GM19023 (cell line): ENCODE measurements at regions not wholly inside any gene's neighbourhood (a gene's known extent, or its start where the extent isn't known, plus 50 kb on each side); places are given as distances from the start of the nearest gene placed in this dataset.

Experiments
- ATAC-seq: cut with Tn5 transposase; IDR thresholded peaks from one replicate; pipeline ENCODE4 v1.9.1; 2021; ENCODE audit warnings: mild to moderate bottlenecking, moderate library complexity; ENCODE audit not compliant: unreplicated experiment

GRCh38 chr12:82174936-82175335 lies 183.3 kb downstream of the CCDC59 start:
- no peak for ATAC-seq

- no peak for ATAC-seq
Observed at GRCh38 chr12:82174383-82174782, 183.8 kb downstream of the CCDC59 start.

- no peak for ATAC-seq
Observed at GRCh38 chr12:82149045-82149444, 209.1 kb downstream of the CCDC59 start.

DNA sequence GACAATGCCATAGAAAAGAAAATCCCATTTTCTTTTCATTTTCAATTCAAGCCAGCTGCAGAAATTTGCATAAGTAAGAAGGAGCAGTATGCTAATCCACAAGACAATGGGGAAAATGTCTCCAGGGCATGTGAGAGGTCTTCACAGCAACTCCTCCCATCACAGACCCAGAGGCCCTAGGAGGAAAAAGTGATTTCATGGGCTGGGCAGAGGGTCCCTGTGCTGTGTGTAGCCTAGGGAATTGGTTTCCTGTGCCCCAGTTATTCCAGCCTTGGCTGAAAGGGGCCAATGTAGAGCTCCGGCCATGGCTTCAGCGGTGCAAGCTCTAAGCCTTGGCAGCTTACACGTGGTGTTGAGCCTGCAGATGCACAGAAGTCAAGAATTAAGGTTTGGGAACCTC lies 211.4 kb downstream of the CCDC59 start:
- no peak for ATAC-seq

DNA sequence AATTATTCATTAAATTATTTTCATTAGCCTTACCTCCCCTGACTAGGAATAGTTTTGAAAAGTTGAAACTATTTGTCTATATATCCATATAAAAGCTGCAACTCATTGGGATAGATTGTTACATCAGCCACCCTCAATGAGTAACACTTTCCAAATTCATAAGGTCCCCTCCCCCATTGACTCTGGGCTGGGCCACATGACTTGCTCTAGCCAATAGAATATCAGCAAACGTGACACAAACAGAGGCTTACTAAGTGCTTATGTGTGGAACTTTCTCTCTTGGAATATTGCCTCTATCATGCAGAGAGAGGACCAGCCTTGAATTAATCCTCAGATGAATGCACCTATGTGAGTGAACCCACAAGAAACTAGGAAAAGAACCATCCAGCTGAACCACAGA lies 213.7 kb downstream of the CCDC59 start:
- ATAC-seq: no peak

DNA sequence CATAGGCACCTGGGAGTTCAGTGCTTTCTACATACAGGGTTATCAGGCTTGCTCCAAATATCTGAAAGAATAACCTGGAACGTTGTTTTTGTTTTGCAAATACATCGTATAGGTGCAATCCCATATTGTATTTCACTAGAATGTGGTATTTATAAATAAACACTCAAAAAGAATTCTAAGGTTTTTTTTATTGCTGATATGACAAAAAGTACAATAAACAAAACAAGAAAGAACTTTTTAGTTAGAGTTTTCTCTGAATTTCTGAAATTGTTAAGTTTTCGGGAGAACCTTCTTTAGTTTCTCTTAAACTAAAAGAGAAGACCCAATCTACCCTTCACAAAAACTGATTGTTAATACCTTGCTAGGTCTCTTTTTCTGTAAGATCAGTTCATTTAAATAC lies 225.8 kb downstream of the CCDC59 start:
- ATAC-seq: no peak

- no peak for ATAC-seq
Observed at GRCh38 chr12:82130762-82131161, 227.4 kb downstream of the CCDC59 start.

GRCh38 chr12:82124711-82125380 lies 233.3 kb downstream of the CCDC59 start:
- no peak for ATAC-seq

GRCh38 chr12:82121545-82121944 lies 236.6 kb downstream of the CCDC59 start:
- ATAC-seq: no peak

- no peak for ATAC-seq
Observed at GRCh38 chr12:82120901-82121300, 237.3 kb downstream of the CCDC59 start.

GRCh38 chr12:82109243-82109642 lies 248.9 kb downstream of the CCDC59 start:
- no peak for ATAC-seq

- ATAC-seq: no peak
Observed at GRCh38 chr12:82108615-82109014, 249.6 kb downstream of the CCDC59 start.

DNA sequence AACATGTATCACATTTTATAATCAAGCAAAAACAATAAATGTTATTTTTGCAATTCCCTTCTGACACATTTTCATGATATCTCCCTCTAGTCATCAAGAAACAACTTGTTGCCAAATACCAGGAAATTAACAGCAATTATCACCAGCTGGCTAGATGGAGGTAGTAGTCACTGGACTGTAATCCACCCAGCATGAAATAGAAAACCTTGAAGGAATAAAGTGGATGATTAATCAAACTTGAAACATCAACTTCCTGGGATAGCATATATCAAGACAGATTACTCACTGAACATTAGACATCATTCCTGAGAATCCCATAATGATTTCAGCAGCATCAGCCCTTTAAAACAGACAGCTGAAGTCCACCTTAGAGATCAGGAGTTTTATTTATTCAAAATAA lies 259.0 kb downstream of the CCDC59 start:
- no peak for ATAC-seq

DNA sequence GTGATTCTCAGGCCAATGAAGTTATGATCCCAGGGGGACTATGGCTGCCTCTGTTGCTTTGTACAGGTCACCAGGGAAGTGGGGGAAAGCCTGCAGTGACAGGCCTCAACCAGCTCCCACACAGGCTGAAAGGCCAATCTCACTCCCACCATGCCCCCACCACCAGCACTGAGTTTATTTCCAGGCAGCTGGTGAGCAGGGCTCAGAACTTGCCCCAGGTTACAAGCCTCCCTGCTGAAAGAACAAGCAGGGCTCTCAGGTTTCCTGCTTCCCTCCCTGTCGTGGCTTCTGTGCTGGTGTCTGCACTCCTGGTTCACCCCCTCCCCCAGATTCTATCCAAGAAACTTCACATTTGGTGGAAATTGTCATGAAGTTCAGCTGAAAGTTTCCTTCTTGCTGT lies 260.3 kb downstream of the CCDC59 start:
- no peak for ATAC-seq

- no peak for ATAC-seq
Observed at GRCh38 chr12:82097438-82097837, 260.7 kb downstream of the CCDC59 start.

GRCh38 chr12:82090165-82090564 lies 268.0 kb downstream of the CCDC59 start:
- no peak for ATAC-seq

GRCh38 chr12:82089369-82090121 lies 268.6 kb downstream of the CCDC59 start:
- no peak for ATAC-seq

DNA sequence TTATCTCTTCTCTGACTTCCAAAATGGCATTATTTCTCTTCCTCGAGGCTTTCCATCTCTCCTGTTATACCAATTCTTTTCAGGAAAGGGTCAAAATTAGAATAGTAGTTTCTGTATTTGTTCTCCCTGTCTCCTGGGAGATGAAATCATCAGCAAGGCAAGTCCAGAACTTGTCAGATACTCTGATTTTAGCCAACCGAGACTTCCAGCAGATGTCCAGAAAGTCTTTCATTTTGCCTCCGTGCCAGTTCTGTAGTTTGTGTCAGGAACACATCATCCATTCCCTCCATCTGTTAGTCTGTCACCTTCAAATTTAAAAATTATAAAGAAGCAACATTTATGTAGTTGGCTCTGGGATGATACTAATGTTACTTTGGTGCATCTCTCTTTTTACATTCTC lies 275.7 kb downstream of the CCDC59 start:
- ATAC-seq: no peak

DNA sequence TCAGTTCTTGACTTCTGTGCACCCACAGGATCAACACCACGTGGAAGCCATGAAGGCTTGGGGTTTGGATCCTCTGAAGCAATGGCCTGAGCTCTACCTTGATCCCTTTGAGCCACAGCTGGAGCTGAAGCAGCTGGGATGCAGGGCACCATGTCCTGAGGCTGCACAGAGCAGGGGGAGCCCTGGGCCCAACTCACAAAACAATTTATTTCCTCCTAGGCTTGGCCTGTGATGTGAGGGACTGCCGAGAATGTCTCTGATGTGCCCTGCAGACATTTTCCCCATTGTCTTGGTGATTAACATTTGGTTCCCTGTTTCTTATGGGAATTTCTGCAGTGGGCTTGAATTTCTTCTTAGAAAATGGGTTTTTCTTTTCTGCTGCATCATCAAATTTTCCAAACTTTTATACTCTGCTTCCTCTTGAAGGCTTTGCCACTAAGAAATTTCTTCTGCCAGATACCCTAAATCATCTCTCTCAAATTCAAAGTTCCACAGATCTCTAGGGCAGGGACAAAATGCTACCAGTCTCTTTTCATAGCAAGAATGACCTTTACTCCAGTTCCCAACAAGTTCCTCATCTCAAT lies 288.2 kb downstream of the CCDC59 start:
- ATAC-seq: no peak

DNA sequence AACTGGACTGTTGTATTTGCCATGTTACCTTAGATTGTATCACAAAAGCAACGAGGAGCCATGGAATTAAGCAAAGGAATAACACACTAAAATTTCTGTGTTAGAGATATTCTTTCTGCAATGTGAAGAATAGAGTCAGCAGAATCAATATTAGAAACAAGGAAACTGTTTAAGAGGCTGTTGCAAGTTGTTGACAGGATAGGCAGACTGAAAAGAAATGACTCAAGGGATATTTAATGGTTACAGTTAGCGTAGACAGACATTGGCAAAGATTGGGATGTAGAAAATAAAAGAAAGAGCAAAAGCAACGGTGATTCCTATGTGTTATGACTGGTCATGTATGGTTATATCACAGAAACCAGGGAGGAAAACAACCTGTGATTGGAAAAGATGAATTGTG lies 299.0 kb upstream of the PPFIA2 start:
- ATAC-seq: no peak

- ATAC-seq: no peak
Observed at GRCh38 chr12:82057770-82058169, 298.6 kb upstream of the PPFIA2 start.

GRCh38 chr12:82055391-82055790 lies 296.2 kb upstream of the PPFIA2 start:
- ATAC-seq: no peak
